ENCODE measurements at regions not wholly inside any gene's neighbourhood (a gene's known extent, or its start where the extent isn't known, plus 50 kb on each side); places are given as distances from the start of the nearest gene placed in this dataset.
"Not testable (repeated sequence)": the region's sequence is repeated elsewhere in the genome, so short reads cannot be mapped to it uniquely, and the experiment has no call there.

- peaks cover 27% of the 10 kb centered on the region for H3K4me1 Mint-ChIP-seq
- H3K27ac Mint-ChIP-seq, result peak overlapping the region; percentile 79
- ATAC-seq (peak; percentile 54), DNase-seq (no peak)
- H3K36me3 Mint-ChIP-seq (ENCODE audit: low read depth), result no peaks in the 10 kb centered on the region
- peak overlapping the region; percentile 94 for H3K4me3 Mint-ChIP-seq
- no peaks in the 10 kb centered on the region for H3K9me3 ChIP-seq (ENCODE audit: control insufficient read depth, low read length, poor library complexity, severe bottlenecking)
- peaks cover 8% of the 10 kb centered on the region for H3K27me3 Mint-ChIP-seq
Observed at GRCh38 chr1:148362626-148363438, 120.3 kb downstream of the PPIAL4G start.

GRCh38 chr1:148362216-148362611 is 120.9 kb downstream of the PPIAL4G start:
- peaks cover 14% of the 10 kb centered on the region for H3K27me3 Mint-ChIP-seq
- peak overlapping the region; percentile 79 for H3K27ac Mint-ChIP-seq
- no peak for DNase-seq

GRCh38 chr1:148361427-148362215 is 121.5 kb downstream of the PPIAL4G start:
- DNase-seq, result peak in 2 of 3 donors; percentile 27
- H3K27ac Mint-ChIP-seq, result peak overlapping the region; percentile 79
- peaks cover 24% of the 10 kb centered on the region for H3K4me1 Mint-ChIP-seq
- ATAC-seq, result peak; percentile 41
- H3K36me3 Mint-ChIP-seq (ENCODE audit: low read depth); H3K9me3 ChIP-seq (ENCODE audit: control insufficient read depth, low read length, poor library complexity, severe bottlenecking): not testable (repeated sequence)
- H3K27me3 Mint-ChIP-seq, result peaks cover 20% of the 10 kb centered on the region
- peak overlapping the region; percentile 94 for H3K4me3 Mint-ChIP-seq

More at GRCh38 chr1:148362216-148362611, 120.9 kb downstream of the PPIAL4G start:
- no peaks in the 10 kb centered on the region for H3K36me3 Mint-ChIP-seq (ENCODE audit: low read depth)
- ATAC-seq, result peak; percentile 41
- peaks cover 24% of the 10 kb centered on the region for H3K4me1 Mint-ChIP-seq
- peak overlapping the region; percentile 94 for H3K4me3 Mint-ChIP-seq
- H3K9me3 ChIP-seq (ENCODE audit: control insufficient read depth, low read length, poor library complexity, severe bottlenecking), result no peaks in the 10 kb centered on the region

- DNase-seq (no peak), ATAC-seq (no peak)
- peaks cover 65% of the 10 kb centered on the region for H3K27me3 Mint-ChIP-seq
- no peaks in the 10 kb centered on the region for H3K36me3 Mint-ChIP-seq (ENCODE audit: low read depth)
- H3K4me3 Mint-ChIP-seq, result no peak overlapping the region
- H3K9me3 ChIP-seq (ENCODE audit: control insufficient read depth, low read length, poor library complexity, severe bottlenecking), result no peaks in the 10 kb centered on the region
- H3K27ac Mint-ChIP-seq, result no peak overlapping the region
- peaks cover 9% of the 10 kb centered on the region for H3K4me1 Mint-ChIP-seq
Observed at GRCh38 chr1:148357037-148357436, 126.1 kb downstream of the PPIAL4G start.

GRCh38 chr1:148355976-148356375 is 127.1 kb downstream of the PPIAL4G start:
- H3K27me3 Mint-ChIP-seq, result peaks cover 76% of the 10 kb centered on the region
- no peak overlapping the region for H3K4me3 Mint-ChIP-seq
- H3K4me1 Mint-ChIP-seq, result peaks cover 2% of the 10 kb centered on the region
- H3K9me3 ChIP-seq (ENCODE audit: control insufficient read depth, low read length, poor library complexity, severe bottlenecking), result no peaks in the 10 kb centered on the region
- no peak overlapping the region for H3K27ac Mint-ChIP-seq
- H3K36me3 Mint-ChIP-seq (ENCODE audit: low read depth), result peaks cover 3% of the 10 kb centered on the region
- DNase-seq (no peak), ATAC-seq (no peak)

- Mint-ChIP-seq H3K27ac (no peak overlapping the region), H3K4me3 (no peak overlapping the region), H3K4me1 (peaks cover 4% of the 10 kb centered on the region), H3K27me3 (peaks cover 86% of the 10 kb centered on the region), H3K36me3 (ENCODE audit: low read depth) (peaks cover 3% of the 10 kb centered on the region)
- DNase-seq, result no peak
- H3K9me3 ChIP-seq (ENCODE audit: control insufficient read depth, low read length, poor library complexity, severe bottlenecking), result no peaks in the 10 kb centered on the region
- no peak for ATAC-seq
Observed at GRCh38 chr1:148354913-148355308, 128.2 kb downstream of the PPIAL4G start.

GRCh38 chr1:148354284-148354912 is 128.7 kb downstream of the PPIAL4G start:
- DNase-seq (no peak), ATAC-seq (no peak)
- Mint-ChIP-seq H3K36me3 (ENCODE audit: low read depth) (peaks cover 3% of the 10 kb centered on the region), H3K4me1 (peaks cover 4% of the 10 kb centered on the region), H3K27me3 (peaks cover 91% of the 10 kb centered on the region), H3K27ac (no peak overlapping the region), H3K4me3 (no peak overlapping the region)
- no peaks in the 10 kb centered on the region for H3K9me3 ChIP-seq (ENCODE audit: control insufficient read depth, low read length, poor library complexity, severe bottlenecking)

- H3K27ac Mint-ChIP-seq, result no peak overlapping the region
- H3K9me3 ChIP-seq (ENCODE audit: control insufficient read depth, low read length, poor library complexity, severe bottlenecking), result no peaks in the 10 kb centered on the region
- peaks cover 3% of the 10 kb centered on the region for H3K36me3 Mint-ChIP-seq (ENCODE audit: low read depth)
- DNase-seq (no peak), ATAC-seq (no peak)
- peaks cover 99% of the 10 kb centered on the region for H3K27me3 Mint-ChIP-seq
- H3K4me3 Mint-ChIP-seq, result no peak overlapping the region
- peaks cover 4% of the 10 kb centered on the region for H3K4me1 Mint-ChIP-seq
Observed at GRCh38 chr1:148353461-148354283, 129.4 kb downstream of the PPIAL4G start.

- peaks cover 99% of the 10 kb centered on the region for H3K27me3 Mint-ChIP-seq
- H3K36me3 Mint-ChIP-seq (ENCODE audit: low read depth), result peaks cover 3% of the 10 kb centered on the region
- H3K4me3 Mint-ChIP-seq, result no peak overlapping the region
- no peaks in the 10 kb centered on the region for H3K9me3 ChIP-seq (ENCODE audit: control insufficient read depth, low read length, poor library complexity, severe bottlenecking)
- peaks cover 4% of the 10 kb centered on the region for H3K4me1 Mint-ChIP-seq
- DNase-seq (no peak), ATAC-seq (no peak)
- no peak overlapping the region for H3K27ac Mint-ChIP-seq
Observed at GRCh38 chr1:148352470-148353053, 130.5 kb downstream of the PPIAL4G start.

- ATAC-seq (no peak), DNase-seq (no peak)
- Mint-ChIP-seq H3K27ac (no peak overlapping the region), H3K27me3 (peaks cover 69% of the 10 kb centered on the region), H3K4me3 (no peak overlapping the region), H3K4me1 (peaks cover 9% of the 10 kb centered on the region), H3K36me3 (ENCODE audit: low read depth) (peaks cover 3% of the 10 kb centered on the region)
- no peaks in the 10 kb centered on the region for H3K9me3 ChIP-seq (ENCODE audit: control insufficient read depth, low read length, poor library complexity, severe bottlenecking)
Observed at GRCh38 chr1:148347781-148348180, 135.3 kb downstream of the PPIAL4G start.

GRCh38 chr1:148345659-148346151 is 137.4 kb downstream of the PPIAL4G start:
- H3K27me3 Mint-ChIP-seq, result peaks cover 48% of the 10 kb centered on the region
- ATAC-seq; H3K4me1 Mint-ChIP-seq; H3K4me3 Mint-ChIP-seq; H3K36me3 Mint-ChIP-seq (ENCODE audit: low read depth); H3K27ac Mint-ChIP-seq; H3K9me3 ChIP-seq (ENCODE audit: control insufficient read depth, low read length, poor library complexity, severe bottlenecking); DNase-seq: not testable (repeated sequence)

- H3K9me3 ChIP-seq (ENCODE audit: control insufficient read depth, low read length, poor library complexity, severe bottlenecking); DNase-seq; H3K4me1 Mint-ChIP-seq; H3K27ac Mint-ChIP-seq; ATAC-seq; H3K4me3 Mint-ChIP-seq; H3K36me3 Mint-ChIP-seq (ENCODE audit: low read depth): not testable (repeated sequence)
- peaks cover 38% of the 10 kb centered on the region for H3K27me3 Mint-ChIP-seq
Observed at GRCh38 chr1:148344651-148345050, 138.5 kb downstream of the PPIAL4G start.

Measured in T-helper 17 cell (primary cell).